Neuronal stem cell (in vitro differentiated cells): ENCODE measurements at regions not wholly inside any gene's neighbourhood (a gene's known extent, or its start where the extent isn't known, plus 50 kb on each side); places are given as distances from the start of the nearest gene placed in this dataset.

Source experiments
- DNase-seq: peaks from one replicate; pipeline ENCODE4 v3.0.0-alpha.2; 2013; ENCODE audit warnings: low spot score
- H2AFZ ChIP-seq: one replicate; pipeline ENCODE4 v1.6.1; 2013; ENCODE audit warnings: mild to moderate bottlenecking, low read length, inconsistent platforms
- H2AK5ac ChIP-seq: 2 replicates; pipeline ENCODE4 v1.6.1; 2013; ENCODE audit warnings: low read depth, mild to moderate bottlenecking, inconsistent platforms, low read length, moderate library complexity, mixed read lengths
- H2BK120ac ChIP-seq: 2 replicates; pipeline ENCODE4 v1.6.1; 2013; ENCODE audit warnings: low read depth, mild to moderate bottlenecking, inconsistent platforms, low read length, moderate library complexity, mixed read lengths
- H2BK12ac ChIP-seq: one replicate; pipeline ENCODE4 v1.6.1; 2013; ENCODE audit warnings: low read length, inconsistent platforms
- H2BK15ac ChIP-seq: 2 replicates; pipeline ENCODE4 v1.6.1; 2013; ENCODE audit warnings: mild to moderate bottlenecking, low read length, inconsistent platforms, mixed read lengths
- H2BK5ac ChIP-seq: one replicate; pipeline ENCODE4 v1.6.1; 2013; ENCODE audit warnings: inconsistent platforms, mild to moderate bottlenecking, low read length, moderate library complexity
- H3K14ac ChIP-seq: one replicate; pipeline ENCODE4 v1.6.1; 2013; ENCODE audit warnings: low read length, inconsistent platforms
- H3K18ac ChIP-seq: 2 replicates; pipeline ENCODE4 v1.6.1; 2013; ENCODE audit warnings: low read length, inconsistent platforms
- H3K23ac ChIP-seq: 2 replicates; pipeline ENCODE4 v1.6.1; 2013; ENCODE audit warnings: low read depth, mild to moderate bottlenecking, mixed read lengths, low read length, inconsistent platforms; ENCODE audit not compliant: poor library complexity
- H3K27ac ChIP-seq: replicated peaks from 3 replicates; pipeline ENCODE4 v1.5.1; 2013; ENCODE audit warnings: low read length, inconsistent platforms
- H3K27me3 ChIP-seq, 3 experiments: 2 replicates each; pipeline ENCODE4 v1.6.1; 2013; ENCODE audit warnings: low read length in 3 of 3, mild to moderate bottlenecking in 2 of 3, inconsistent platforms in 1 of 3, low read depth in 1 of 3, mixed read lengths in 1 of 3, moderate library complexity in 1 of 3; ENCODE audit not compliant: control insufficient read depth in 3 of 3, insufficient read depth in 3 of 3
- H3K36me3 ChIP-seq, 2 donors: replicated peaks in 1 of 2; 2 replicates each; pipeline ENCODE4 v1.6.1; 2013; ENCODE audit warnings: low read length in 2 of 2; ENCODE audit not compliant: control insufficient read depth in 2 of 2, insufficient read depth in 2 of 2
- H3K4ac ChIP-seq: 2 replicates; pipeline ENCODE4 v1.6.1; 2013; ENCODE audit warnings: inconsistent platforms, mild to moderate bottlenecking, low read length, moderate library complexity
- H3K4me1 ChIP-seq, 2 donors: 1 replicate in 1 of 2; 2 replicates in 1 of 2; pipeline ENCODE4 v1.6.1; 2013; ENCODE audit warnings: low read length in 2 of 2, low read depth in 1 of 2; ENCODE audit not compliant: control insufficient read depth in 2 of 2, insufficient read depth in 1 of 2
- H3K4me2 ChIP-seq: one replicate; pipeline ENCODE4 v1.6.1; 2013; ENCODE audit warnings: mild to moderate bottlenecking, low read length, inconsistent platforms; ENCODE audit not compliant: insufficient read depth, poor library complexity, severe bottlenecking
- H3K4me3 ChIP-seq, 2 donors: 2 replicates each; pipeline ENCODE4 v1.5.1; 2013; ENCODE audit warnings: low read length in 2 of 2, mild to moderate bottlenecking in 2 of 2, inconsistent platforms in 1 of 2, moderate library complexity in 1 of 2
- H3K79me1 ChIP-seq: one replicate; pipeline ENCODE4 v1.6.1; 2013; ENCODE audit warnings: low read depth, mild to moderate bottlenecking, inconsistent platforms, low read length, moderate library complexity
- H3K9ac ChIP-seq: one replicate; pipeline ENCODE4 v1.6.1; 2013; ENCODE audit warnings: mild to moderate bottlenecking, low read depth, low read length, inconsistent platforms; ENCODE audit not compliant: poor library complexity
- H3K9me3 ChIP-seq, 2 donors: replicated peaks in 1 of 2; 2 replicates each; pipeline versions ENCODE3 to v1.6.1; 2013; ENCODE audit warnings: low read length in 2 of 2, mild to moderate bottlenecking in 2 of 2, inconsistent platforms in 1 of 2, low read depth in 1 of 2, mixed read lengths in 1 of 2, moderate library complexity in 1 of 2; ENCODE audit not compliant: control insufficient read depth in 2 of 2, insufficient read depth in 1 of 2
- H4K8ac ChIP-seq: one replicate; pipeline ENCODE4 v1.6.1; 2013; ENCODE audit warnings: low read depth, mild to moderate bottlenecking, inconsistent platforms, low read length, moderate library complexity
- H4K91ac ChIP-seq: one replicate; pipeline ENCODE4 v1.6.1; 2013; ENCODE audit warnings: low read length, low read depth, mild to moderate bottlenecking, inconsistent platforms; ENCODE audit not compliant: poor library complexity
- WGBS, 2 donors: extraction: QIAGEN DNeasy Blood & Tissue Kit; methylation state at CpG; one replicate each; pipeline ENCODE4 v1.1.7; 2013; ENCODE audit warnings: missing lambda C conversion rate in 2 of 2, mixed read lengths in 1 of 2; ENCODE audit not compliant: insufficient read length in 2 of 2, insufficient replicate concordance in 1 of 2; ENCODE audit errors: extremely low coverage in 2 of 2; 5-methylcytosine and 5-hydroxymethylcytosine counted together

GRCh38 chr5:12230659-12231058 is 326.4 kb upstream of the CTNND2 start:
- no peak overlapping the region for H2AK5ac ChIP-seq
- H3K9me3 ChIP-seq, result no peaks in the 10 kb centered on the region
- H3K4me3 ChIP-seq, result no peak overlapping the region
- no peaks in the 10 kb centered on the region for H3K27me3 ChIP-seq
- no peaks in the 10 kb centered on the region for H3K36me3 ChIP-seq
- no peak overlapping the region for H2BK5ac ChIP-seq
- no peak overlapping the region for H3K4me2 ChIP-seq
- no peak overlapping the region for H3K14ac ChIP-seq
- no peak overlapping the region for H2BK120ac ChIP-seq
- H4K8ac ChIP-seq, result no peak overlapping the region
- H2AFZ ChIP-seq, result no peak overlapping the region
- H3K9ac ChIP-seq, result no peak overlapping the region
- H3K18ac ChIP-seq, result no peak overlapping the region
- no peak overlapping the region for H2BK12ac ChIP-seq
- no peak overlapping the region for H3K23ac ChIP-seq
- DNase-seq, result no peak
- H3K79me1 ChIP-seq, result no peaks in the 10 kb centered on the region
- H4K91ac ChIP-seq, result no peak overlapping the region
- 100% methylated on average over 2 of the region's 9 CpGs; no CpG with 5 or more reads in 1 of the 2 donors for WGBS, 2 donors
- H3K4ac ChIP-seq, result no peak overlapping the region
- no peak overlapping the region for H2BK15ac ChIP-seq
- no peak overlapping the region for H3K27ac ChIP-seq
- H3K4me1 ChIP-seq, result no peaks in the 10 kb centered on the region

GRCh38 chr5:12217039-12217438 is 312.8 kb upstream of the CTNND2 start:
- Histone ChIP-seq H2BK15ac (no peak overlapping the region), H2BK5ac (no peak overlapping the region), H3K9ac (no peak overlapping the region), H3K23ac (no peak overlapping the region), H2BK120ac (no peak overlapping the region), H3K4me3 (no peak overlapping the region), H3K9me3 (peaks cover 0 to 7% of the 10 kb centered on the region in 2 donors), H3K14ac (no peak overlapping the region), H3K27ac (peak overlapping the region; percentile 34), H3K18ac (no peak overlapping the region), H3K27me3 (no peaks in the 10 kb centered on the region), H3K4me1 (peaks cover 0 to 3% of the 10 kb centered on the region in 2 donors), H3K4me2 (no peak overlapping the region), H3K4ac (no peak overlapping the region), H4K91ac (no peak overlapping the region), H2AK5ac (no peak overlapping the region), H2BK12ac (no peak overlapping the region), H2AFZ (no peak overlapping the region), H3K79me1 (no peaks in the 10 kb centered on the region), H4K8ac (no peak overlapping the region), H3K36me3 (no peaks in the 10 kb centered on the region)
- DNase-seq, result peak; percentile 21
- no CpG with 5 or more reads among the region's 2 CpGs for WGBS, 2 donors

- H3K79me1 ChIP-seq, result no peaks in the 10 kb centered on the region
- H3K27ac ChIP-seq, result no peak overlapping the region
- H2BK5ac ChIP-seq, result no peak overlapping the region
- no peak overlapping the region for H3K4me3 ChIP-seq
- no peak overlapping the region for H3K9ac ChIP-seq
- no peak overlapping the region for H3K23ac ChIP-seq
- no peak overlapping the region for H2BK15ac ChIP-seq
- H3K4me1 ChIP-seq, result peaks cover 0 to 3% of the 10 kb centered on the region in 2 donors
- no peak overlapping the region for H3K4ac ChIP-seq
- no peak overlapping the region for H4K8ac ChIP-seq
- H2AFZ ChIP-seq, result no peak overlapping the region
- no peak overlapping the region for H3K18ac ChIP-seq
- no peak overlapping the region for H2BK12ac ChIP-seq
- no peak overlapping the region for H2BK120ac ChIP-seq
- DNase-seq, result no peak
- H3K14ac ChIP-seq, result no peak overlapping the region
- peaks cover 0 to 7% of the 10 kb centered on the region in 2 donors for H3K9me3 ChIP-seq
- no peaks in the 10 kb centered on the region for H3K36me3 ChIP-seq
- WGBS, 2 donors, result no CpG with 5 or more reads among the region's 2 CpGs
- no peak overlapping the region for H4K91ac ChIP-seq
- H3K4me2 ChIP-seq, result no peak overlapping the region
- no peak overlapping the region for H2AK5ac ChIP-seq
- H3K27me3 ChIP-seq, result no peaks in the 10 kb centered on the region
These were observed 310.2 kb upstream of the CTNND2 start for GRCh38 chr5:12214267-12215015.

GRCh38 chr5:12208366-12209100 is 304.3 kb upstream of the CTNND2 start:
- H3K4me3 ChIP-seq, result no peak overlapping the region
- H3K79me1 ChIP-seq, result no peaks in the 10 kb centered on the region
- no peaks in the 10 kb centered on the region for H3K27me3 ChIP-seq
- no peak overlapping the region for H3K4ac ChIP-seq
- no peak overlapping the region for H4K8ac ChIP-seq
- no peak overlapping the region for H2AK5ac ChIP-seq
- no peak overlapping the region for H2BK120ac ChIP-seq
- H3K4me1 ChIP-seq, result no peaks in the 10 kb centered on the region
- no peak overlapping the region for H3K18ac ChIP-seq
- no peak overlapping the region for H2BK5ac ChIP-seq
- peaks cover 0 to 1% of the 10 kb centered on the region in 2 donors for H3K9me3 ChIP-seq
- no peak overlapping the region for H3K9ac ChIP-seq
- H3K36me3 ChIP-seq, result no peaks in the 10 kb centered on the region
- no peak overlapping the region for H3K27ac ChIP-seq
- H3K14ac ChIP-seq, result no peak overlapping the region
- no peak overlapping the region for H2BK15ac ChIP-seq
- no peak overlapping the region for H2AFZ ChIP-seq
- no peak overlapping the region for H3K23ac ChIP-seq
- no peak overlapping the region for H4K91ac ChIP-seq
- WGBS, 2 donors, result no CpG with 5 or more reads among the region's 4 CpGs
- H3K4me2 ChIP-seq, result no peak overlapping the region
- no peak for DNase-seq
- H2BK12ac ChIP-seq, result no peak overlapping the region
